Endodermal cell (in vitro differentiated cells): ENCODE measurements at regions not wholly inside any gene's neighbourhood (a gene's known extent, or its start where the extent isn't known, plus 50 kb on each side); places are given as distances from the start of the nearest gene placed in this dataset.

Experiments used
- DNase-seq: peaks from one replicate; pipeline ENCODE4 v3.0.0-alpha.2; 2017
- H3K27ac ChIP-seq: 2 replicates; pipeline ENCODE4 v1.5.1; 2013; ENCODE audit warnings: mild to moderate bottlenecking, low read depth, low read length, moderate library complexity
- H3K27me3 ChIP-seq: 2 replicates; pipeline ENCODE4 v1.6.1; 2013; ENCODE audit warnings: mild to moderate bottlenecking, low read length, moderate library complexity; ENCODE audit not compliant: insufficient read depth, control insufficient read depth, poor library complexity, severe bottlenecking
- H3K36me3 ChIP-seq: 2 replicates; pipeline ENCODE4 v1.7.0; 2013; ENCODE audit warnings: mild to moderate bottlenecking, low read length, moderate library complexity; ENCODE audit not compliant: control insufficient read depth, insufficient read depth
- H3K4me1 ChIP-seq: one replicate; pipeline ENCODE4 v1.7.0; 2013; ENCODE audit warnings: low read length; ENCODE audit not compliant: control insufficient read depth, insufficient read depth
- H3K4me3 ChIP-seq: 2 replicates; pipeline ENCODE4 v1.5.1; 2013; ENCODE audit warnings: mild to moderate bottlenecking, low read length, moderate library complexity
- H3K9ac ChIP-seq: 2 replicates; pipeline ENCODE4 v1.6.1; 2013; ENCODE audit warnings: mild to moderate bottlenecking, low read length, moderate library complexity; ENCODE audit not compliant: poor library complexity, severe bottlenecking; ENCODE audit errors: extremely low read depth
- H3K9me3 ChIP-seq: 2 replicates; pipeline ENCODE4 v1.6.1; 2013; ENCODE audit warnings: mild to moderate bottlenecking, low read length, moderate library complexity; ENCODE audit not compliant: control insufficient read depth
- H3K27ac Mint-ChIP-seq: 2 replicates; pipeline ENCODE4 v1.8.0; 2020; ENCODE audit warnings: mixed read lengths
- H3K27me3 Mint-ChIP-seq: 2 replicates; pipeline ENCODE4 v1.8.0; 2021; ENCODE audit warnings: mild to moderate bottlenecking, mixed read lengths; ENCODE audit not compliant: insufficient read depth
- H3K36me3 Mint-ChIP-seq: 2 replicates; pipeline ENCODE4 v1.8.0; 2020; ENCODE audit warnings: low read depth, mixed read lengths
- H3K4me1 Mint-ChIP-seq: 2 replicates; pipeline ENCODE4 v1.8.0; 2020; ENCODE audit warnings: mixed read lengths
- H3K4me3 Mint-ChIP-seq: 2 replicates; pipeline ENCODE4 v1.8.0; 2020; ENCODE audit warnings: mild to moderate bottlenecking, moderate library complexity, mixed read lengths
- H3K9me3 Mint-ChIP-seq: 2 replicates; pipeline ENCODE4 v1.8.0; 2020; ENCODE audit warnings: mild to moderate bottlenecking, mixed read lengths
- CTCF ChIP-seq: fragments of 200-600 bp; sonication (generic); conservative IDR thresholded peaks from 2 replicates; pipeline ENCODE4 v1.5.0; 2021; ENCODE audit warnings: antibody characterized with exemption, mild to moderate bottlenecking
- WGBS, 2 experiments: methylation state at CpG; one replicate each; pipeline versions ENCODE4 v1.1.5 to v1.1.7; 2013; ENCODE audit warnings: missing lambda C conversion rate in 2 of 2, mixed read lengths in 1 of 2; ENCODE audit not compliant: insufficient coverage in 1 of 2, insufficient read length in 1 of 2; 5-methylcytosine and 5-hydroxymethylcytosine counted together

- Histone ChIP-seq H3K9ac (no peak overlapping the region), H3K27ac (no peak overlapping the region), H3K4me3 (no peak overlapping the region), H3K27me3 (no peaks in the 10 kb centered on the region), H3K4me1 (no peaks in the 10 kb centered on the region), H3K9me3 (no peaks in the 10 kb centered on the region), H3K36me3 (no peaks in the 10 kb centered on the region)
- Mint-ChIP-seq H3K9me3 (peaks cover 4% of the 10 kb centered on the region), H3K4me3 (no peak overlapping the region), H3K27me3 (no peaks in the 10 kb centered on the region), H3K4me1 (no peaks in the 10 kb centered on the region), H3K36me3 (no peaks in the 10 kb centered on the region), H3K27ac (no peak overlapping the region)
- no peak for DNase-seq
- WGBS, 2 experiments, result 95% methylated on average over 2 of the region's 2 CpGs
- no peak for TF ChIP-seq CTCF
These were observed 412.1 kb downstream of the CENPC start for GRCh38 chr4:67133162-67133561.

DNA sequence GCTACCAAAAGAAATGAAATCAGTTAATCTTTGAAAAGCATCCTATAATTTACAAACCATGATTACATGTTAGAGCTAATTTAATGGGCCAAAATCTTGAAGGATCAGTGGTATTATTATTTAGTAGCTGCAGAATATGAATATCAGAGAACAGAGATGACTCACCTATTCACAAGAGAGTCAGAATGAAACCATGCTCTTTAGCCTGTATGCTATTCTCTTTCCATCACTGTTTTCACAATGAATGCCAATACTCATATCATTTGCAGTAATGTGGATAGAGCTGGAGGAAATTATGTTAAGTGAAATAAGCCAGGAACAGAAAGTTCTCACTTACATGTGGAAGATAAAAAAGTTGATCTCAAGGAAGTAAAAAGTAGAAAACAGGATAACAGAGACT is 414.1 kb downstream of the CENPC start:
- Histone ChIP-seq H3K4me1 (no peaks in the 10 kb centered on the region), H3K27ac (no peak overlapping the region), H3K9ac (no peak overlapping the region), H3K4me3 (no peak overlapping the region), H3K36me3 (no peaks in the 10 kb centered on the region), H3K27me3 (no peaks in the 10 kb centered on the region), H3K9me3 (no peaks in the 10 kb centered on the region)
- Mint-ChIP-seq H3K4me1 (no peaks in the 10 kb centered on the region), H3K9me3 (peaks cover 4% of the 10 kb centered on the region), H3K27me3 (no peaks in the 10 kb centered on the region), H3K36me3 (no peaks in the 10 kb centered on the region), H3K27ac (no peak overlapping the region), H3K4me3 (no peak overlapping the region)
- DNase-seq, result no peak
- no peak for TF ChIP-seq CTCF

GRCh38 chr4:67130411-67130810 is 414.9 kb downstream of the CENPC start:
- H3K27ac Mint-ChIP-seq, result no peak overlapping the region
- Histone ChIP-seq H3K4me1 (no peaks in the 10 kb centered on the region), H3K9ac (no peak overlapping the region), H3K27ac (no peak overlapping the region), H3K4me3 (no peak overlapping the region), H3K36me3 (no peaks in the 10 kb centered on the region), H3K27me3 (no peaks in the 10 kb centered on the region), H3K9me3 (no peaks in the 10 kb centered on the region)
- DNase-seq, result no peak
- TF ChIP-seq CTCF, result no peak
- H3K4me1 Mint-ChIP-seq, result no peaks in the 10 kb centered on the region
- H3K36me3 Mint-ChIP-seq, result no peaks in the 10 kb centered on the region
- WGBS, 2 experiments, result no CpG with 5 or more reads among the region's 1 CpG
- H3K27me3 Mint-ChIP-seq, result no peaks in the 10 kb centered on the region
- H3K4me3 Mint-ChIP-seq, result no peak overlapping the region
- H3K9me3 Mint-ChIP-seq, result peaks cover 4% of the 10 kb centered on the region
